OCI-LY1 (cell line): ENCODE measurements at regions not wholly inside any gene's neighbourhood (a gene's known extent, or its start where the extent isn't known, plus 50 kb on each side); places are given as distances from the start of the nearest gene placed in this dataset.

Experiments
- H2AFZ ChIP-seq: fragments of 200-600 bp; sonication (generic), shearing (Covaris generic); 2 replicates; pipeline ENCODE4 v1.6.0; 2014; ENCODE audit warnings: antibody characterized with exemption, mild to moderate bottlenecking, low read length
- H3F3A ChIP-seq: fragments of 200-600 bp; sonication (generic), shearing (Covaris generic); 2 replicates; pipeline ENCODE4 v1.6.0; 2014; ENCODE audit warnings: mild to moderate bottlenecking, antibody characterized with exemption, low read length, moderate library complexity; ENCODE audit not compliant: insufficient read depth
- H3K27ac ChIP-seq: fragments of 200-600 bp; sonication (generic); 2 replicates; pipeline ENCODE4 v1.5.1; 2014; ENCODE audit warnings: low read length, mixed run types, mild to moderate bottlenecking, low read depth; ENCODE audit not compliant: poor library complexity, severe bottlenecking
- H3K27me3 ChIP-seq: fragments of 200-600 bp; sonication (generic); 2 replicates; pipeline ENCODE4 v1.6.0; 2014; ENCODE audit warnings: antibody characterized with exemption, mild to moderate bottlenecking, low read length, moderate library complexity; ENCODE audit not compliant: insufficient read depth
- H3K36me3 ChIP-seq: fragments of 200-600 bp; sonication (generic); 2 replicates; pipeline ENCODE4 v1.6.1; 2014; ENCODE audit warnings: mild to moderate bottlenecking, antibody characterized with exemption, low read length, moderate library complexity, mixed read lengths; ENCODE audit not compliant: insufficient read depth
- H3K4me1 ChIP-seq: fragments of 200-600 bp; sonication (generic); 2 replicates; pipeline ENCODE4 v1.5.1; 2014; ENCODE audit warnings: mild to moderate bottlenecking, low read length, moderate library complexity; ENCODE audit not compliant: insufficient read depth, severe bottlenecking
- H3K4me2 ChIP-seq: fragments of 200-600 bp; sonication (generic), shearing (Covaris generic); 2 replicates; pipeline ENCODE4 v1.6.1; 2014; ENCODE audit warnings: low read length
- H3K4me3 ChIP-seq: fragments of 200-600 bp; sonication (generic); 2 replicates; pipeline ENCODE4 v1.5.1; 2014; ENCODE audit warnings: low read length, low read depth, mild to moderate bottlenecking, mixed read lengths; ENCODE audit not compliant: poor library complexity, severe bottlenecking
- H3K79me2 ChIP-seq: fragments of 200-600 bp; shearing (Covaris generic); 2 replicates; pipeline ENCODE4 v1.6.1; 2016; ENCODE audit warnings: mixed run types, low read length, mixed read lengths; ENCODE audit not compliant: insufficient read depth
- H3K9ac ChIP-seq: fragments of 200-600 bp; sonication (generic), shearing (Covaris generic); 2 replicates; pipeline ENCODE4 v1.6.1; 2014; ENCODE audit warnings: mild to moderate bottlenecking, low read length, mixed read lengths
- H3K9me2 ChIP-seq: fragments of 200-600 bp; sonication (generic), shearing (Covaris generic); 2 replicates; pipeline ENCODE4 v1.6.1; 2014; ENCODE audit warnings: low read depth, mild to moderate bottlenecking, low read length, mixed read lengths
- H3K9me3 ChIP-seq: fragments of 200-600 bp; shearing (Covaris generic); 2 replicates; pipeline ENCODE4 v1.6.1; 2014; ENCODE audit warnings: low read length, mixed read lengths
- H4K20me1 ChIP-seq: fragments of 200-600 bp; sonication (generic), shearing (Covaris generic); 2 replicates; pipeline ENCODE4 v1.6.0; 2016; ENCODE audit warnings: mild to moderate bottlenecking, low read length; ENCODE audit not compliant: insufficient read depth
- EZH2 ChIP-seq: fragments of 200-600 bp; sonication (generic), shearing (Covaris generic); IDR thresholded peaks from 2 replicates; pipeline ENCODE4 v1.8.0; 2017; ENCODE audit warnings: borderline replicate concordance, mixed run types, mild to moderate bottlenecking, antibody characterized with exemption, low read length, moderate library complexity, mixed read lengths
- TF ChIP-seq, protein P1 (sequence below): fragments of 200-600 bp; sonication (generic), shearing (Covaris generic); IDR thresholded peaks from 2 replicates; pipeline ENCODE4 v1.5.1; 2017; ENCODE audit warnings: mild to moderate bottlenecking, antibody characterized with exemption, low read length, moderate library complexity, mixed read lengths

DNA sequence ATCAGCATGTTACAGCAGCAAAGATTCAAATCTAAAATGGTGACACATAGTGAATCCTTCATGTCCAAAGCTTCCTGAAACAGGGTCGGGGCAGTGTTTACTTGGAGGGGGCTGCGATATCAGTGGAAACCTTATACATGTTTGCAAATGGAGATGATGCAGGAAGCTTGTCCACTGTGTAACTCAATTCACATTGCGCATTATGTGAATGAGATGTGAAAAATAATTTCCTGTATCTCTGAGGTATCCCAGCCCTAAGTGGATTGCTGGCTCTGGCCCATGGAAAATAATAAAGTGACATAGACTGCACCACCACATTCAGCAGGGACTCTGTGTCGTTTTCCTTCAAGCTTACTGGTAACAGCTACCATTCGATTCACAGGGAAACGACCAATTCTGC lies 505.5 kb downstream of the GALR1 start:
- Histone ChIP-seq H3K79me2 (no peaks in the 10 kb centered on the region), H3K9ac (no peak overlapping the region), H3F3A (no peaks in the 10 kb centered on the region), H3K27ac (no peak overlapping the region), H3K4me2 (no peak overlapping the region), H3K27me3 (no peaks in the 10 kb centered on the region), H3K9me3 (no peaks in the 10 kb centered on the region), H2AFZ (no peak overlapping the region), H3K4me3 (no peak overlapping the region), H3K9me2 (no peaks in the 10 kb centered on the region), H3K36me3 (no peaks in the 10 kb centered on the region), H3K4me1 (no peaks in the 10 kb centered on the region), H4K20me1 (no peaks in the 10 kb centered on the region)
- TF ChIP-seq EZH2, result no peak
- TF ChIP-seq, protein P1, sequence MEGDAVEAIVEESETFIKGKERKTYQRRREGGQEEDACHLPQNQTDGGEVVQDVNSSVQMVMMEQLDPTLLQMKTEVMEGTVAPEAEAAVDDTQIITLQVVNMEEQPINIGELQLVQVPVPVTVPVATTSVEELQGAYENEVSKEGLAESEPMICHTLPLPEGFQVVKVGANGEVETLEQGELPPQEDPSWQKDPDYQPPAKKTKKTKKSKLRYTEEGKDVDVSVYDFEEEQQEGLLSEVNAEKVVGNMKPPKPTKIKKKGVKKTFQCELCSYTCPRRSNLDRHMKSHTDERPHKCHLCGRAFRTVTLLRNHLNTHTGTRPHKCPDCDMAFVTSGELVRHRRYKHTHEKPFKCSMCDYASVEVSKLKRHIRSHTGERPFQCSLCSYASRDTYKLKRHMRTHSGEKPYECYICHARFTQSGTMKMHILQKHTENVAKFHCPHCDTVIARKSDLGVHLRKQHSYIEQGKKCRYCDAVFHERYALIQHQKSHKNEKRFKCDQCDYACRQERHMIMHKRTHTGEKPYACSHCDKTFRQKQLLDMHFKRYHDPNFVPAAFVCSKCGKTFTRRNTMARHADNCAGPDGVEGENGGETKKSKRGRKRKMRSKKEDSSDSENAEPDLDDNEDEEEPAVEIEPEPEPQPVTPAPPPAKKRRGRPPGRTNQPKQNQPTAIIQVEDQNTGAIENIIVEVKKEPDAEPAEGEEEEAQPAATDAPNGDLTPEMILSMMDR, result no peak

DNA sequence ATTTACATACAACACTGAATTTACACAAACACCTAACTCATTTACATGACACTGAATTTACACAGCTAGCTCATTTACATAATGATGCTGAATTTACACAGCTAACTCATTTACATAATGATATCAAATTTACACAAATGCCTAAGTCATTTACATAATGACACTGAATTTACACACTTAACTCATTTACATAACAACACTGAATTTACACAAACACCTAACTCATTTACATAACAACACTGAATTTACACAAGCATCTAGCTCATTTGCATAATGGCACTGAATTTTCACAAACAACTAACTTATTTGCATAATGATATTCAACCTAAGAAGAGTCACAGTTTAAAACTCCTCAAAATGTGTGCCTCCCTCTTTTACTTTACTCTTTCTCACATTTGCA lies 511.7 kb downstream of the GALR1 start:
- no peak overlapping the region for H2AFZ ChIP-seq
- H3K4me3 ChIP-seq, result no peak overlapping the region
- no peak overlapping the region for H3K27ac ChIP-seq
- H3K4me1 ChIP-seq, result no peaks in the 10 kb centered on the region
- H3K4me2 ChIP-seq, result no peak overlapping the region
- no peaks in the 10 kb centered on the region for H3F3A ChIP-seq
- H3K36me3 ChIP-seq, result no peaks in the 10 kb centered on the region
- H3K79me2 ChIP-seq, result no peaks in the 10 kb centered on the region
- H3K9me2 ChIP-seq, result no peaks in the 10 kb centered on the region
- H3K9me3 ChIP-seq, result no peaks in the 10 kb centered on the region
- TF ChIP-seq, protein P1, result no peak
- TF ChIP-seq EZH2, result no peak
- no peaks in the 10 kb centered on the region for H3K27me3 ChIP-seq
- no peak overlapping the region for H3K9ac ChIP-seq
- no peaks in the 10 kb centered on the region for H4K20me1 ChIP-seq

DNA sequence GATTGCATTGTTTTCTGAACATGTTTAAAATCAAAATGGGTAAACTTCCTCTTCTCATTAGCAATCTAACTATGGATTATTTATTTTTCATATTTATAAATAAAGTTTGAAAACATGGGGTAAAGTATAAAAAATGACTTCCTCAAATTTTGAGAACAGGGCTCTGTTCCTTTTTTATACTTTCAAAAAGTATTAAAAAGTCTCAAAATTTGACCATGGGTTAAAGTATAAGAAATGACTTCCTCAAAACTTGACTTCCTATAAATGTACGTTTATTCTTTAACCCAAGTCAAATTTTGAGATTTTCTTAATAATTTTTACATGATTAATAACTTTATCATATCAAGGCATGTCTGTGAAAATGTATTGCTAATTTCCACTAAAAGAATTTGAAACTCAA lies 512.4 kb downstream of the GALR1 start:
- Histone ChIP-seq H3K79me2 (no peaks in the 10 kb centered on the region), H4K20me1 (no peaks in the 10 kb centered on the region), H3K4me3 (no peak overlapping the region), H3K27ac (no peak overlapping the region), H3K4me1 (no peaks in the 10 kb centered on the region), H3K36me3 (no peaks in the 10 kb centered on the region), H3F3A (no peaks in the 10 kb centered on the region), H2AFZ (no peak overlapping the region), H3K27me3 (no peaks in the 10 kb centered on the region), H3K9ac (no peak overlapping the region), H3K9me2 (no peaks in the 10 kb centered on the region), H3K4me2 (no peak overlapping the region), H3K9me3 (no peaks in the 10 kb centered on the region)
- TF ChIP-seq, protein P1, result no peak
- no peak for TF ChIP-seq EZH2
